ENCODE measurements at regions not wholly inside any gene's neighbourhood (a gene's known extent, or its start where the extent isn't known, plus 50 kb on each side); places are given as distances from the start of the nearest gene placed in this dataset.

- ChIA-PET CTCF (no interaction called here), SMC1A (ENCODE audit: uncharacterized antibody, unreplicated experiment) (no interaction called here), RAD21 (ENCODE audit: unreplicated experiment) (no interaction called here), POLR2A (no interaction called here)
- in situ Hi-C loops (cut with MboI): no loop called here
- DNase-seq (ENCODE audit: low read depth, low spot score) (no peak), FAIRE-seq (no peak), ATAC-seq (no peak)
- no peaks in the 10 kb centered on the region for H3K36me3 ChIP-seq (ENCODE audit: control insufficient read depth in 2 of 2, insufficient read depth in 2 of 2, low read length in 1 of 2)
- TF ChIP-seq PRDM15 (CRISPR knock-in tag; IDR thresholded peaks at IDR 0.05) (no peak), KLF5 (IDR thresholded peaks at IDR 0.05; ENCODE audit: partially characterized antibody) (no peak), EED (IDR thresholded peaks at IDR 0.05; ENCODE audit: low read depth) (no peak), TARDBP (IDR thresholded peaks at IDR 0.05; ENCODE audit: borderline replicate concordance) (no peak), WRNIP1 (IDR thresholded peaks at IDR 0.05; ENCODE audit: borderline replicate concordance, low read depth, low read length) (no peak), CUX1 (IDR thresholded peaks at IDR 0.05; ENCODE audit: insufficient replicate concordance, low read depth, low read length) (no peak), POLR2AphosphoS2 (IDR thresholded peaks at IDR 0.05; ENCODE audit: low read depth, low read length) (no peak), PAX8 (IDR thresholded peaks at IDR 0.05) (no peak), NFIC (IDR thresholded peaks at IDR 0.05; ENCODE audit: low read depth, low read length) (no peak), POLR2AphosphoS5 (IDR thresholded peaks at IDR 0.05; ENCODE audit: low read length) (no peak), ZBTB40 (IDR thresholded peaks at IDR 0.05; ENCODE audit: borderline replicate concordance) (no peak)
- H3K4me1 ChIP-seq (ENCODE audit: control insufficient read depth, insufficient read depth, low read length): no peaks in the 10 kb centered on the region; the same call in 1 of the 2 replicates
- H4K20me1 ChIP-seq (ENCODE audit: control insufficient read depth, insufficient read depth): no peaks in the 10 kb centered on the region
- no peak overlapping the region for H3K4me2 ChIP-seq (ENCODE audit: control insufficient read depth, insufficient read depth)
- no TSS peak for BruUV-seq (replicated peaks)
- intact Hi-C loops (cut with micrococcal nuclease; ENCODE audit: unreplicated experiment): no loop called here
- H3K27me3 ChIP-seq (replicated peaks in 1 of 2; ENCODE audit: control insufficient read depth in 2 of 2, insufficient read depth in 2 of 2, low read length in 1 of 2): no peaks in the 10 kb centered on the region
- H3K79me2 ChIP-seq (ENCODE audit: control insufficient read depth, insufficient read depth, low read length): no peaks in the 10 kb centered on the region
- H3K27ac ChIP-seq (ENCODE audit: control insufficient read depth, insufficient read depth): no peak overlapping the region
- no peak overlapping the region for H2AFZ ChIP-seq (ENCODE audit: control insufficient read depth, low read depth, low read length)
- WGBS (ENCODE audit: insufficient coverage, insufficient replicate concordance, low lambda C conversion rate, missing lambda C conversion rate): 32% methylated on average over 12 of the region's 12 CpGs
- no peak overlapping the region for H3K4me3 ChIP-seq
- no peak overlapping the region for H3K9ac ChIP-seq (ENCODE audit: control insufficient read depth, insufficient read depth, low read length)
- H3K9me3 ChIP-seq (replicated peaks; ENCODE audit: control insufficient read depth, insufficient read depth, low read length): no peaks in the 10 kb centered on the region
These were observed 219.5 kb downstream of the TFAP2C start for GRCh38 chr20:56848561-56848960.
